Hepatocyte (in vitro differentiated cells): ENCODE measurements at regions not wholly inside any gene's neighbourhood (a gene's known extent, or its start where the extent isn't known, plus 50 kb on each side); places are given as distances from the start of the nearest gene placed in this dataset.

Experiments used
- DNase-seq: peaks from one replicate; pipeline ENCODE4 v3.0.0-alpha.2; 2016; ENCODE audit warnings: low spot score
- H2AFZ ChIP-seq: fragments of 200-600 bp; sonication (generic); 2 replicates; pipeline ENCODE4 v1.6.0; 2016; ENCODE audit warnings: antibody characterized with exemption, mild to moderate bottlenecking
- H3K27ac ChIP-seq: fragments of 200-600 bp; sonication (generic); 2 replicates; pipeline ENCODE4 v1.5.1; 2016; ENCODE audit warnings: mild to moderate bottlenecking
- H3K27me3 ChIP-seq: fragments of 200-600 bp; sonication (generic); 2 replicates; pipeline ENCODE4 v1.6.1; 2016
- H3K36me3 ChIP-seq: fragments of 200-600 bp; sonication (generic); replicated peaks from 2 replicates; pipeline ENCODE4 v1.5.1; 2016; ENCODE audit warnings: low read depth; ENCODE audit not compliant: insufficient read depth
- H3K4me1 ChIP-seq: fragments of 200-600 bp; sonication (generic); 2 replicates; pipeline ENCODE4 v1.5.1; 2016; ENCODE audit warnings: mild to moderate bottlenecking, moderate library complexity; ENCODE audit not compliant: insufficient read depth
- H3K4me2 ChIP-seq: fragments of 200-600 bp; sonication (generic); 2 replicates; pipeline ENCODE4 v1.6.0; 2016
- H3K4me3 ChIP-seq: fragments of 200-600 bp; sonication (generic); 2 replicates; pipeline ENCODE4 v1.5.1; 2016; ENCODE audit warnings: mild to moderate bottlenecking
- H3K79me2 ChIP-seq: fragments of 200-600 bp; sonication (generic); 2 replicates; pipeline ENCODE4 v1.6.0; 2017; ENCODE audit warnings: mild to moderate bottlenecking
- H3K9me2 ChIP-seq: fragments of 200-600 bp; sonication (generic); replicated peaks from 2 replicates; pipeline ENCODE4 v1.6.0; 2017; ENCODE audit warnings: mild to moderate bottlenecking; ENCODE audit not compliant: insufficient read depth
- H3K9me3 ChIP-seq: fragments of 200-600 bp; sonication (generic); 2 replicates; pipeline ENCODE4 v1.5.1; 2016; ENCODE audit warnings: low read depth, mild to moderate bottlenecking
- H4K20me1 ChIP-seq: fragments of 200-600 bp; sonication (generic); 2 replicates; pipeline ENCODE4 v1.6.0; 2016; ENCODE audit warnings: mild to moderate bottlenecking; ENCODE audit not compliant: insufficient read depth, poor library complexity, severe bottlenecking
- CTCF ChIP-seq: fragments of 200-600 bp; sonication (generic); IDR thresholded peaks from 2 replicates; pipeline ENCODE4 v1.5.1; 2016; ENCODE audit warnings: antibody characterized with exemption, mild to moderate bottlenecking; ENCODE audit not compliant: poor library complexity
- EZH2 ChIP-seq: fragments of 200-600 bp; sonication (generic); IDR thresholded peaks from 2 replicates; pipeline ENCODE4 v1.6.1; 2016; ENCODE audit warnings: antibody characterized with exemption, mild to moderate bottlenecking, borderline replicate concordance
- EZH2phosphoT487 ChIP-seq: fragments of 200-600 bp; sonication (generic); IDR thresholded peaks from one replicate; pipeline ENCODE4 v1.6.1; 2018; ENCODE audit warnings: antibody characterized with exemption, mild to moderate bottlenecking, low read depth, moderate library complexity; ENCODE audit not compliant: unreplicated experiment, severe bottlenecking
- WGBS: methylation state at CpG from one replicate; pipeline ENCODE4 v1.1.6; 2016; ENCODE audit warnings: low lambda C conversion rate; ENCODE audit errors: missing lambda C conversion rate; 5-methylcytosine and 5-hydroxymethylcytosine counted together

DNA sequence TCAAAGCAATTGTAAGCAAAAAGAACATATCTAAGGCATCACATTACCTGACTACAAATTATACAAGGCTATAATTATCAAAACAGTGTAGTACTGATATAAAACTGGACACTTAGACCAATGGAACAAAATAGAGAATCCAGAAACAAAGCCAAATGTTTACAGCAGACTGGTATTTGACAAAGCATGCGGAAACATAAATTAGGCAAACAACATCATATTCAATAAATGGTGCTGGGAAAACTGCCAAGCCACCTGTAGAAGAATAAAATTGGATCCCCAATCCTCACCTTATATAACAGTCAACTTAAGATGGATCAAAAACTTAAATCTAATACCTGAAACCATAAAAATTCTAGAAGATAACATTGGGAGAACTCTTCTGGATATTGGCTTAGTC, 240.8 kb upstream of the POM121L12 start:
- no peaks in the 10 kb centered on the region for H3K79me2 ChIP-seq
- H3K27ac ChIP-seq = no peak overlapping the region
- no peaks in the 10 kb centered on the region for H3K9me2 ChIP-seq
- no peaks in the 10 kb centered on the region for H4K20me1 ChIP-seq
- H3K9me3 ChIP-seq = no peaks in the 10 kb centered on the region
- no peaks in the 10 kb centered on the region for H3K27me3 ChIP-seq
- TF ChIP-seq EZH2phosphoT487 = no peak
- no peak for TF ChIP-seq EZH2
- TF ChIP-seq CTCF = no peak
- H3K4me2 ChIP-seq = no peak overlapping the region
- H3K36me3 ChIP-seq = no peaks in the 10 kb centered on the region
- H3K4me1 ChIP-seq = no peaks in the 10 kb centered on the region
- no peak for DNase-seq
- WGBS = 84% methylated on average over 1 of the region's 1 CpG
- no peak overlapping the region for H2AFZ ChIP-seq
- no peak overlapping the region for H3K4me3 ChIP-seq

DNA sequence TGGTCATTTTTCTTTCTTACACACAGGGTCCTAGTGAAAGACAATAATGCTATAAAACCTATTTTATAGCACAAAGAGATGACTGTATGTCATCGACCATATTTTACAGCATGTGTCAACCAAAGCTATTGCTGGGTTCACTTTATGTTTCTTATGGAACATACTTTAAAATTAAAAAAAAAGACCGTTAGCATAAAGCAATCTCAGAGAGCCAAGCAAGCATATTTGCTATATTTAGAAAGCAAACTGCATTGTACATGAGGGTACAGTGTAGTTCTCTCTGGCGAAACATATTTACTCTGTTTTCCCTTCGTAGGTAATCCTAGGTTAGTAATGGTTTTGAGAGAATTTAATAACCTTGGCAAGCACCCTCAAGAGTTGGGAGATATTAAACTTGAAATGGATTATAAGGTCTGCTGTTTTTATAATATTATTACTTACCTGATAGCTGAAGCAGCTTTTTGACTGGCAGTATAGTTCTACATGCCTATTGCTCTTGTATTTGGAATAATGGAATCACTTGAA, 244.2 kb upstream of the POM121L12 start:
- no peak for DNase-seq
- Histone ChIP-seq H3K27ac (no peak overlapping the region), H3K9me2 (no peaks in the 10 kb centered on the region), H3K36me3 (no peaks in the 10 kb centered on the region), H2AFZ (no peak overlapping the region), H3K4me2 (no peak overlapping the region), H4K20me1 (no peaks in the 10 kb centered on the region), H3K27me3 (no peaks in the 10 kb centered on the region), H3K9me3 (no peaks in the 10 kb centered on the region), H3K4me3 (no peak overlapping the region), H3K4me1 (no peaks in the 10 kb centered on the region), H3K79me2 (no peaks in the 10 kb centered on the region)
- TF ChIP-seq EZH2phosphoT487 (no peak), CTCF (no peak), EZH2 (no peak)
- WGBS = 73% methylated on average over 4 of the region's 4 CpGs

DNA sequence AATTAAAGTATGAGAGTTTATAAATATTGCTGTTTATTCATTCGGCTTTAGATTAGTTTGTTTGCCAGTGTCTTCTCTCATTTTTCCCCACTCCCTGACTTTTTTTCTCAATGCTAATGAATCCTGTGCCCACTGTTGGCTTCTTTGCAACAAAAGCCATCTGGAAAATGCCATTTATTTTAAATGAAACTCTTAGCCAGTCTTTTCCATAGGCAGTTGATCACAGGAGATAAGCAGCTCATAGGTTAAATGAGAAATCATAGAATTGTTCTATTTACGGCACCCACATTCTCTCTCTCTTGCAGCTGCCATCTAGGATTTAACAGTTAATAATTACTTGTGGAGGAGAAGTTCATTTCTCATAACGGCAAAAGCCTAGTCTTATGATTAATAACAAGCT, 249.3 kb upstream of the POM121L12 start:
- no peaks in the 10 kb centered on the region for H3K27me3 ChIP-seq
- H3K9me2 ChIP-seq = no peaks in the 10 kb centered on the region
- H3K4me2 ChIP-seq = no peak overlapping the region
- no peaks in the 10 kb centered on the region for H4K20me1 ChIP-seq
- no peak for DNase-seq
- TF ChIP-seq CTCF = no peak
- TF ChIP-seq EZH2 = no peak
- no peak for TF ChIP-seq EZH2phosphoT487
- no peaks in the 10 kb centered on the region for H3K4me1 ChIP-seq
- no peak overlapping the region for H2AFZ ChIP-seq
- no peak overlapping the region for H3K4me3 ChIP-seq
- H3K27ac ChIP-seq = no peak overlapping the region
- no peaks in the 10 kb centered on the region for H3K36me3 ChIP-seq
- WGBS = 80% methylated on average over 3 of the region's 3 CpGs
- no peaks in the 10 kb centered on the region for H3K9me3 ChIP-seq
- no peaks in the 10 kb centered on the region for H3K79me2 ChIP-seq

DNA sequence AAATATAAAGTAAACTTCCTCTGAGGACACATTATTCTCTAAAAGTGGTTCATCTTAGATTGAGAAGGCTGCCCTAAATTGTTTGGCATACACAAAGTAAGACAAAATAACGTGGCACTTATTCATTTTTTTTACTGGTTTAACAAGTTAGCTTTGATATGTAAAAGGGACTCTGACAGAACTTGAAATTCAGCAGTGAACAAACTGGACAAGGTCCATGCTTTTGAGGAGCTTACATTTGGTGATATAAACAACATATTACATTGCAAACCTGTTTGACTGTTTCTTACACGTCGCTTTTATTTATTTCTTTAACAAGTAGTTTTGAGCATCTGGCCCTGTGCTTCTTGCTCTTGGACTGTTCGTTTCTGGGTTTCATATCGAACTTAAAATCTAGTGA, 253.1 kb upstream of the POM121L12 start:
- no peaks in the 10 kb centered on the region for H3K4me1 ChIP-seq
- no peaks in the 10 kb centered on the region for H3K9me2 ChIP-seq
- no peaks in the 10 kb centered on the region for H3K36me3 ChIP-seq
- H3K79me2 ChIP-seq = no peaks in the 10 kb centered on the region
- H3K9me3 ChIP-seq = no peaks in the 10 kb centered on the region
- no peak overlapping the region for H3K27ac ChIP-seq
- no peak for DNase-seq
- H3K4me3 ChIP-seq = no peak overlapping the region
- H3K27me3 ChIP-seq = no peaks in the 10 kb centered on the region
- 68% methylated on average over 5 of the region's 5 CpGs for WGBS
- no peaks in the 10 kb centered on the region for H4K20me1 ChIP-seq
- H3K4me2 ChIP-seq = no peak overlapping the region
- no peak overlapping the region for H2AFZ ChIP-seq
- no peak for TF ChIP-seq EZH2
- TF ChIP-seq EZH2phosphoT487 = no peak
- TF ChIP-seq CTCF = no peak
